NCI-H2171 (cell line): ENCODE measurements at regions not wholly inside any gene's neighbourhood (a gene's known extent, or its start where the extent isn't known, plus 50 kb on each side); places are given as distances from the start of the nearest gene placed in this dataset.
"Not testable (repeated sequence)": the region's sequence is repeated elsewhere in the genome, so short reads cannot be mapped to it uniquely, and the experiment has no call there.

Experiments used
- DNase-seq: peaks from one replicate; lab custom pipeline; 2025; lab: John Stamatoyannopoulos, UW

DNA sequence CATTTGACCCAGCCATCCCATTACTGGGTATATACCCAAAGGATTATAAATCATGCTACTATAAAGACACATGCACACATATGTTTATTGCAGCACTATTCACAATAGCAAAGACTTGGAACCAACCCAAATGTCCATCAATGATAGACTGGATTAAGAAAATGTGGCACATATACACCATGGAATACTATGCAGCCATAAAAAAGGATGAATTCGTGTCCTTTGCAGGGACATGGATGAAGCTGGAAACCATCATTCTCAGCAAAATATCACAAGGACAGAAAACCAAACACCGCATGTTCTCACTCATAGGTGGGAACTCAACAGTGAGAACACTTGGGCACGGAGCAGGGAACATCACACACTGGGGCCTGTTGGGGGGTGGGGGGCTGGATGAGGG, 290.0 kb upstream of the HNRNPA3 start:
- not testable (repeated sequence) for DNase-seq

DNA sequence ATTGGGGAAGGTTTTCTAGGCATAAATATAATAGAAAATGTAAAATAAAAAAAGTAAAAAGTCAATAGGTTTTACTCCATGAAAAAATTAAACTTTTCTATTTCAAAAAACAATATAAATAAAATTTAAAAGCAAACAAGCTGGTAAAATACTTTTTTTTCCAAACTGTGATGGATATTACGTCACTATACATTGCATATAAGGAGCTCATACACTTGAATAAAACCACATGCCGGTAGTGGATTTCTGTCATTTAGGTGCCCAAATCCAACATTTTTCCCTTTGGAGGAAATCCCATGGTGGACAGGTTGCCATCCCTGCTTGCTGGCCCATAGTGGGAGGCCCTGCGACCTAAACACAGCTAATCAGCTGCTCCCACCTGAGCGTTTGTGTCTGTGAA, 289.4 kb upstream of the HNRNPA3 start:
- DNase-seq: no peak

DNA sequence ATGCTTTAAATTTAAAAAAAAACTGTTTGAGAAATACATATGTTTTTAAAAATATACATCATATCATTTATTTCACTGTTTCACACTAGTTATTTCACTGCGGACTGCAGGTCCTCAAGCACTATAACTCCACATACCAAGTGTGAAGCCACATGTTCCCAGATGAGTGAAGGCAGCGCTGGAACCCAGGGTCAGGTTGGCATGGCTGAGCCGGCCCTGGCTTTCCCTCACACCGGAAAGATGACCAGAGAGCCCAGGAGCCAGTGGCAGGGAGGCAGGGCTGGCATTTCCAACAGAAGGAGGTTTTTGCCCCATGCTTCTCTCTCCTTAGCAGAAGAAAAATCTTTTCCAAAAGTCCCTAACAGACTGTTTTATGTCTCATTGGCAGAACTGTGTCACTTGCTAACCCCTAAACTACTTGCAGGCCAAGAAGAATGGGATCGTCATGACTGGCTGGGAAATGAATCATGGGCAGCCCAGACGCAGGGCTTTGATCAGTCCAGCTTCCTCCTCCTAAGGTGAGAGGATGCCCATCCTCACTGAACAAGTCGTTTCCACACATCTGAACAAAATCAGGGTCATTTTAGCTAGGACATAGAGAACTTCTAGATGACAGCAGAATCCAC, 287.6 kb upstream of the HNRNPA3 start:
- DNase-seq: no peak

DNA sequence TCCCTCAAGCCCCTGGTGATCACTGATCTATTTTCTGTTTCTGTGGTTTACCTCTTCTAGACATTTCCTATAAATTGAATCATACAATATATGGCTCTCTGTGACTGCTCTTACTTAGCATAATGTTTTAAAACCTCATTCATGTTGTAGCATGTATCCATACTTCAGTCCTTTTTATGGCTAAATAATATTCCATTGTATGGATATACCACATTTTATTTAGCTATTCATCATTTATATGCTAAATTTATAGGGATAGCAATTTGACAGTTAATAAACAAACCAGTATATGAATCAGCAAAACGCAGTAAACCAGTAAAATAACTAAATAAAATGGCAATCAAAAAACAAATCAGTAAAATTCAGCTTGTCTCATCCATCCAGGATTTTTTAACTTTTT, 286.1 kb upstream of the HNRNPA3 start:
- DNase-seq: no peak

DNA sequence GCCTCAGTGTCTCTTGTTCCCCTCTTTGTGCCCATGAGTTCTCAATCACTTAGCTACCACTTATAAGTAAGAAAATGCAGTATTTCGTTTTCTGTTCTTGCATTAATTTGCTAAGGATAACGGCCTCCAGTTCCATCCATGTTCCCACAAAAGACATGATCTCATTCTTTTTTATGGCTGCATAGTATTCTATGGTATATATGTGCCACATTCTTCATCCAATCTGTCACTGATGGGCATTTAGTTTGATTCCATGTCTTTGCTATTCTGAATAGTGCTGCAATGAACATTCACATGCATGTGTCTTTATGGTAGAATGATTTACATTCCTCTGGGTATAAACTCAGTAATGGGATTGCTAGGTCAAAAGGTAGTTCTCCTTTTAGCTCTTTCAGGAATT, 283.2 kb upstream of the HNRNPA3 start:
- DNase-seq: not testable (repeated sequence)

DNA sequence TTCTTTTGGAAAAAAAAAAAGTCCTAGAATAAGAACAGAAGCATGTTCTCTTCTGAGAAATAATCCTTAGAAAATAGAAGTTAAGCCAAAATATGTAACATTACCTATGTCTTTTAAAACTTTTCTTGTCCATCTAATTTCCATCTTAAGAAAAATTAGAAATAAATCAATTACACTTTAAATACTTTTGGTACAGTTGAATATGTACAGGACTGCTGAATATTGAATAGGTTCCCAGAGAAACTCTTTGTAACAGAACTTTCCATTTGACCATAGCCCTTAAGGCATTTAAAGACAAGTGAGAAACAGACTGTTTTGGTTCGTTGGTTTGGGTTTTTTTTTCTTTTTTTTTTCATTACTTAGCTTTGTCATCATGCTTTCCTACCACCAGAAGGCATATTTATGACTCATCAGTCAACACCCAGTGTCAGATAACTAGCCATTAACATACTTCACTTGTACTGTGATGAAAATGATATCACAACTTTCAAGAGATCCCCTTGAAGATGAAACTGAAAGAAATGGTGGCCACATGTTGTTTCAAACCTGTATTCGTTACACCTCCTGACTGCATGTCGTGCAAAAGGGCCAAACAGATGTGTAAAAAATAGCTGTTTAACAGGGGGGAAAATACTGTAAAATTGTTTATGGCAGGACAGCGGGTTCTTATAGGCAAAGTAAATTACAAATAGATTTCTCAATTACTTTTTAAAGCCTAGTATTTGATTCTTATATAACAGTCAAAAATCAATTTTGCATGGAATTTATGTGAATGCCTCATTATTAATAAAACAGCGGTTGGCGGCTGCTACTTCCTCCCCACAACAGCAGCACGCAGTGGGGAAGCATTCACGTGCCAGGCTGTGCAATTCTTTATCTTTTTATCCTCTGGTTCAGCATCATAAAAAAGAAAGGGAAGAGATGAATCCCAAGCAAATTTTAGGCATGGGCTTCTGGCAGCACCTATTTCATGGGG, 280.7 kb upstream of the HNRNPA3 start:
- peak; percentile 73 for DNase-seq

DNA sequence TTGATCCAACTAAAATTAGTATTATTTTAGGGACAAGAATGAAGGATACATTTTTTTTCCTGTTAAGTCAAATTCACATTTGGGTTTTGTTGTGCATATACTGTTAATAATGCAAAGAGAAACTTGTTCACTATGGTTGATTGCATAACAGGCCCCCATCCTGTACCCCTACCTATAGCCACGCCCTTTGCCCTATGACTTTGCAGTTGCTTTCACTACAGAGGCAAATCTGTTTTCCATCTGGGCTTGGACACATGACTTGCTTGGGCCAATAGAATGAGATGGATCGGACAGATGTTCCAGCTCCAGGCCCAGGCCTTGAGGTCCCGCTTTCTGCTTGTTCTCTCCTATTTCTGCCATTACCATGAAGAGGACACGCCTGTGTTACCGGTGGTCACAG, 278.5 kb upstream of the HNRNPA3 start:
- no peak for DNase-seq

DNA sequence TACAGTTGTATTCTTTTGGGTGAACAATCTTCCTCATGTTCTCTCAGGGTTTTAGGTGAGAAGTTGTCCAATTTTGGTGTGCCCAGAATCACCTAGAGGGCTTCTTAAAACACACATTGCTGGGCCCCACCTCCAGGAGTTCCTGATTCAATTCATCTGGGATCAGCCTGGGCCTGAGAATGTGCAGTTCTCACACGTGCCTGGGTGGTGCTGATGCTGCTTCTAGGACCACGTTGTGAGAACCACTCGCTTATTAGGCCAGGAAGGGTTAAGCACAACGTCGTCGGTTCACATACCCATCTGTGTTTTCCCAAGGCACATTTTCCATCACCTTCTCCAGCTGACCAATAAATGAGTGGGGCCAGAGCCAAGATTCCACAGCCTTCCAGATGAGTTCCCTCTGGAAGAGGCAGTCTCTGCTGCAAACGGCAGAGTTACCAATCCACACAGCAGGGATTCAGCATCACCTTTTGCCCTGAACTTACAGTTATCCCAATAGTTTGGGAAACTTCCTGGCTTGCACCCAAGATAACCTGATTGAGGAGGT, 277.7 kb upstream of the HNRNPA3 start:
- DNase-seq: no peak

DNA sequence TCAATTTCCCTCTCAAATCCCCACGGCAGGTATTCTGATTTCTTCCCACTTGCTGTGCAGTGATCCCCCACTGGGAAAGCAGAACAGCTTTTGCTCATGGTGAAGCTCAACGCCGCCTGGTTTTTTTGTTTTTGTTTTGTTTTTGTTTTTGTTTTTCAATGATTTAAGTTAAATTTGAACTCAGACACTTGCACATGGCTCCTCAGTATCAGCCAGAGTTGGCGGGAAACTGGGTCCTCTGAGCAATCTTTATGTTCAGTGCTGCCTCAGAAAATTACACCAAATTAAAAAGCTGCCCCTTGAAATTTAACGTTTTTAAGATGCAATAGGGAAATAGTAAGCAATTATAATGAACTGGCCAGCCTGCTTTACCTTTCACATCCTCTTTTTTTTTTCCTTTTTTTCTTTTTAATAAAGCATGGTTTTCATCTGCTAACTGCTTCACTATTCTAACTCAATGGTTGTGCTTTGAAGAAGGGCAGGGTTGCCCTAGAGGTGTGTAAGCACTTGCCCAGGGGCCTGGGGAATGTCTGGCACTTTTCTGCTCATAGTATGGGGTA, 277.0 kb upstream of the HNRNPA3 start:
- no peak for DNase-seq

DNA sequence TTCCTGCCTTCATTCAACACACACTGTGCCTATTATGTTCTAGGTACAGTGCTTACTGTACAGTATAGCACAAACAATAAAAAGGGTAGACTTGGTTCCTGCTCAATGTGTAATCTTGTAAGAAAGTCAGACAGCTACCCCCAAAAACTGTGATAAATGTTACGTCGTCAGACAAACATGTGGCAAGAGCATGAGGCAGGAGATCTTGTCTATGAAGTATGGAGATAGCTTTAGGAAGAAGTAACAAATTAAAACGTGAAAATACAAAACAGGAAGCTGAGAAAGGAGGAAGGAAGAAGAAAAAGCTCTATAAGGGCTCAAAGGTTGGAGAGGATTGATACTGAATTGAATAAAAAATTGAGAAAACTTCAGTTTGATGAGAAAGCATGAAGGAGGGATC, 276.2 kb upstream of the HNRNPA3 start:
- DNase-seq: no peak

DNA sequence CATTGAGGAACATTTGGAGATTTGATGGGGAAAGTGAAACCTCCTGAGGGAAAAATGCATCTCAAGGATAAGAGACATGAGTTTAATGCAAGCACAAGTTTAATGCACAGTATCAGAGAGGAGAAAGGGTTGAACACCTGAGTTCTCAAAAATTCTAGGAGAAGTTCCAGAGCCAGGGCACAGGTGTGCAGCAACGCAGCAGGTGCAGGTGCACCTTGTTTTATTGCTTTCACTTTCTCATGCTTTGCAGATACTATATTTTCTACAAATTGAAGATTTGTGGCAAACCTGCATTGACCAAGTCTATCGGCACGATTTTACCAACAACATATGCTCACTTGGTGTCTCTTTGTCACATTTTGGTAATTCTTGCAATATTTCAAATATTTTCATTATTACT, 267.6 kb upstream of the HNRNPA3 start:
- DNase-seq: no peak

DNA sequence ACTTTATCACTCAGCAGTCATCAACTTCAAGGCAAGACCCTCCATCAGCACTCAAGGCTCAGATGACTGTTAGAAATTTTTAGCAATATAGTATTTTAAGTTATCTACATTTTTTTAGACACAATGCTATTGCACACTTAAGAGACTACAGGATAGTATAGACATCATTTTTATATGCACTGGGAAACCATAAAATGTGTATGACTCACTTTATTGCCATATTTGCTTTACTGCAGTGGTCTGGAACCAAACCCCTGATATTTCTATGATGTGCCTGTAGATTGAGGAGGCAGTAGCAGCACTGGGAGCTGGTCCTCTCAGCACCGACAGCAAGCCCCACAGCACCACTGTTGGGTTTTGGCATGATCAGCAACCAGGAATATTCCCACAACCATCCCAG, 264.8 kb upstream of the HNRNPA3 start:
- no peak for DNase-seq

DNA sequence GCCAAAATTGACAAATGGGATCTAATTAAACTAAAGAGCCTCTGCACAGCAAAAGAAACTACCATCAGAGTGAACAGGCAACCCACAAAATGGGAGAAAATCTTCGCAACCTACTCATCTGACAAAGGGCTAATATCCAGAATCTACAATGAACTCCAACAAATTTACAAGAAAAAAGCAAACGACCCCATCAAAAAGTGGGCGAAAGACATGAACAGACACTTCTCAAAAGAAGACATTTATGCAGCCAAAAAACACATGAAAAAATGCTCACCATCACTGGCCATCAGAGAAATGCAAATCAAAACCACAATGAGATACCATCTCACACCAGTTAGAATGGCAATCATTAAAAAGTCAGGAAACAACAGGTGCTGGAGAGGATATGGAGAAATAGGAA, 261.4 kb upstream of the HNRNPA3 start:
- DNase-seq: not testable (repeated sequence)

DNA sequence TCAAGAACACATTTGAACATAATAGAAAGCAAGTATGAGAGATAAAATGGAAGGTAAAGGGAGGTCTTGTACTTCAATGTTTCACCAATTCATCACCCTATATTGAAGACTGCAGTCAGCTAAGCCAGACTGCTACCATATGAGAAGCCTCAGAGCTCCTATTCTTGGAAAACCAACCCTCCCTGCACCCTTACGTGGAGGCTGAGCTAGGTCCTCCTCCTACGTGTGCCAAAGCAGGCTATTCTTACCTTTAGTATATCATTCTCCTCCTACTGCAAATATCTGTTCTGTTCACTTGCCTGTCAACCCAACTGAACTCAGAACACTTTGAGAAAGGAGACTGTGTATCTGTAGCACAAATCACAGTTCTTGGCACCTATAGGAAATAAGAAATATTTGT, 255.8 kb upstream of the HNRNPA3 start:
- no peak for DNase-seq

DNA sequence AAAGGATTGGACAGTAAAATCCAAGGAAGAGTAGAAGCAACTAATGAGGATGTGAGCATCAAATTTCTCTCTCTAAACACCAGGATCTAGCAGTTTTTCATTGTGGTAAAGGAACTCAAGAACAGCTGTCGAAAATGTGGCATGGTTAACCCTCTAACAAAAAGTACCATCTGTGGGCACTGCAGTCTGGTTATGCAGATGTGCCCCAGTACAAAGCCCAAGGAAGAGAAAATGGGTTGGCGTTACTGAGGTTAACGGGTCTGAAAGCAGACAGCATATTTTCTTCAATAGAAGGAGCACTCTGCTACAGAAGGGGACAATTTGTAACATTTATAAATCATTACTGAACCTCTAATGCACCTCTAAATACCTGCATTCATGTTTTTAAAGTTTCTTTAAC, 253.0 kb upstream of the HNRNPA3 start:
- no peak for DNase-seq

DNA sequence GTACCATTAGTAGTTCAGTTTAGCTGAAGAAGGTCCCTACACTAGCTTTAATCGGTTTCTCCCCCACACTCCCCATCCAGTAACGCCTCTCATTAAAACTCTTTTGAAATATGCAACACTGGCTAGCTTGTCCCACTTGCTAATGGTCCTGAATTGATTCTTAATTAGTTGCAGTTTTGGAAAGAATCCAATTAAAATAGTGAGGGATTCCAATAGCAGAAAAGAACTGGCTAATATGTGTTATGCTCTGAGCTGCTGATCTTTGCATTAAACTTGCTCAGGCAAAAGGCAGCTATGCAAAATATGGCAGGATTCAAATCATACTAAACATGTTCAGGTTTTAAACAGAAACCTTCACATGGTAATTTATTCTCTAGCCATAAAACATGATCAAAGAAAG, 252.5 kb upstream of the HNRNPA3 start:
- DNase-seq: no peak

DNA sequence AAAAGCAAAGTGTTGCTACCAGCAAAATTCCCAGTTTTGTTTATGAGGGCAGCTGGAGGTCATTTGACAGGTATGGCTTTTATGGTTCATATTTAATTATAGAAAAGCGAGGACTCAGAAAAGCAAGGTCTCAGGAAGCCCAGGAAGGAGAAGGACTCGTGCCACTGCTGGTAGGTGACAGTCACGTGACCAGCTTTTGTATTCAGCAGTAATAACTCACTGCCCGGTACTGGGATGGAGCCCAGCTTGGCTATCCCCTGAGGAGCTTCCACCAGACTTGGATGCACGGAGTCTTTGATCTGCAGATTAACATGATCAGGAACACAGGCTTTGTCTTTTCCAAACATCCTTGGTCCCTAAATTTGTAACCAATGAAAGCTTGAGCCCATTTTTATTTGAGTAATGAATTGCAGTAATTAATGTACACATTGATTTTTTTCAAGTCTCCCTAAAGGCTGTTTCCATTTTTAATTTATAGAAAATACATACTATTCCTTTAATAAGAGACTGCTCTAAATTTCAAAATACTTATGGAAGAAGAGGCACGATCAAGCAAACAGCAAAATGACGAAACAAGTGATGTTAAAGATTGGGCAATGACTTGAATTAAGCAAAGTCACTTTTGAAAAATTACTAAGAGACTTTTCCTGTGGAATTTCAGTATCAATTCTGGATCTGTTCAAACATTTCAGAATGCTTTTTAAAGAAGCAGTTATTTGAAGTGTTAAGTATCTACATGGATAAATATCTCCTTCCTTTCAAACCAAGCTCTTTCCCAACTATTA, 251.7 kb upstream of the HNRNPA3 start:
- no peak for DNase-seq

DNA sequence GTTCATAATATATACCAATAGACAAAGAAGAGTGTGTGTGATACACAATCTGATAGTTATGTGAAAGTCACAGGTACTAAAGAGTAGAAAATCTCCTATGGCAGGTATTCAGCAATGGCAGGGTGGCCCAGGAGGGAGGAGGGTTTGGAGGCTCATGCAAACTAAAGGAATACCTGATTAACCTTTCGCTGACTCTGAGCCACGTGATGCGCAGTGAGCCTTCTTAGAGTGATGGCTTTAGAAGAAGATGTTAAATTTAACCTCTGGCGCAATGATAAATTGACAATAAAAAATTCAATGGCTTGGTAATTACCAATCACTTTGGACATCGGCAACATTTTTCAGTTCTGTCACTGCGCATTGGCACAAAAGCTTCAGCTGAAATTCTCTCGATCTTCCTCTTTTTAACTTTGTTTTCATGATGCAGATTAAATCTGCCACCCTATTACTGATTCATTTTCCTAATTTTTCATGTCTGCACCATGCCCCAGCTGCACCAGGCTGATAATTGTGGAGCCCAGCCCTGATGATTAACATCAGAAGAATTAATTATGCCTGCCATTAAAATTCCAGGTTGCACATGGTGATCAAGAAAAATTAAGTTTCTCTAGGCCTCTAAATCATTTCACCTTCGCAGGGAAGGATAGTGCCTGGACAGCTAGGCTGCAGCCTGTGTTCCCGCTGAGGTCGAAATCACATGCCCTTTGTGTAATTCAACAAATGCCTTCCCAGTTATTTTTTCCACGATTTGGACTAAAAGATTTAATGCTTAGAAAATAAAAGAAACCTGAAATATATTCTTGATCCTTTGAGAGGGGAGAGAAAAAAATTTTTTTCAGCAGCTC, 250.6 kb upstream of the HNRNPA3 start:
- DNase-seq: no peak

DNA sequence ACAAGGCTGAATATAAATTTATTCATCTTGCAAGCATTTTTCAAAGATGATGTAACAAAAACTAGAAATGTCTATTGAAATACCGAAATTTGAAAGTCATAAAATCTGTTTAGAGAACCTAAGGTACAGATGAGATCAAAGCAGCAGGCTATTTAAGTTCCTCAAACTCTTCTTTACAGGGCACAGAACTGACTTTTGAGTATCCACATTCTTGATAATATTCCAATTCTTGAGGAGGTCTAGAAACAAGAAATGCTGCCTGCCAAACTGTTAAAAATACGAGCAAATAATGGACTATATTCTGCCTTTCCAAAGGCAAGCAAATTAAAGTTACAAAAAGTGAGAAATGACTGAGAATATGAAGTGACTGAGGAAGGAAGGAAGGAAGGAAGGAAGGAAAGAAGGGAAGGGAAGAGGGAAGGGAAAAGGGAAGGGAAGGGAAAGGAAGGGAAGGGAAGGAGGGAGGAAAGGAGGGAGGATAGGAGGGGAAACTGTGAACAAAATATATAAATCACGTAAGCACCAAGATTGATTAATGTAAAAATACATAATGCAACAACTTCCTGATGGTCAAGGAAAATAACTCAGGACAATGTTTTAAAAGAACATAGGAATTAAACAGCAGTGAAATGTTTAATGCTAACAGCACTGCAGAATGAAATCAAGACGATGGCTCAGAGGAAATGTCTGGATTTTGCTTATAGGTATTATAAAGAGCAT, 248.9 kb upstream of the HNRNPA3 start:
- no peak for DNase-seq

DNA sequence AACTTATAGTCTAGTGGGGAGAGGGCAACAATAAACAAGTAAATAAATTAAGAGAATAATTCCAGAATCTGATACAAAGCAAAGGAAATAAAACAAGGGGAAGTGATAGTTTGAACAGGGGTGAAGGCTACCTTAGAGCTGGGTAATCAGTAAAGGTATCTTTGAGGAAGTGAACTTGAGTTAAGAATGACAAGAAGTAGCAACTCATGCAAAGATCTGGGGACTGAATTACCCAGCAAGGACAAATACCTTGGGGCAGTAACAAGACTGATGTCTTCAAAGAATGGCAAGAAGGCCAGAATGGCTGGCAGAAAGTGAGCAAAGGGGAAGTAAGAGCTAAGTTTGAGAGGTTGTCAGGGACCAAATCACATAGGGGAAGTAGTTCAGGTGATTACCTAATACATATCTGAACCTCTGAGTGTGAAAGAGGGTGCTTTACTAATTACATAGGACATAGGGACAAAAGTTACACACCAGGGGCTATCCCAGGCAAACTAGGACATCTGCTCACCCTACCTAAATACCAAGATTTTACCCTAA, 244.6 kb upstream of the HNRNPA3 start:
- no peak for DNase-seq
